IMR-90 (cell line): ENCODE measurements at regions not wholly inside any gene's neighbourhood (a gene's known extent, or its start where the extent isn't known, plus 50 kb on each side); places are given as distances from the start of the nearest gene placed in this dataset.

Experiments
- ATAC-seq: fragments of 200-7000 bp; cut with Tn5 transposase; 2 replicates; pipeline ENCODE4 v1.9.1; 2020; ENCODE audit warnings: low read depth, mild to moderate bottlenecking, moderate library complexity
- BruUV-seq: library from RNA; stranded (reverse); fragments of 400-500 nt; replicated peaks from 2 replicates; lab custom pipeline; 2021; lab: Mats Ljungman, UMichigan
- CTCF ChIA-PET: fragments of 300-600 bp; formaldehyde crosslinking; extraction: SDS; loops from one replicate; lab custom pipeline; 2021; ENCODE audit warnings: antibody characterized with exemption; lab: Yijun Ruan, JAX
- POLR2A ChIA-PET: fragments of 300-600 bp; sonication (Branson Sonifier 250); formaldehyde crosslinking; loops from one replicate; lab custom pipeline; 2022; ENCODE audit warnings: antibody characterized with exemption; ENCODE audit not compliant: unreplicated experiment; lab: Charles Lee
- DNase-seq: peaks from one replicate; pipeline ENCODE4 v3.0.0; 2013
- H2AFZ ChIP-seq: replicated peaks from 2 replicates; pipeline ENCODE3; 2013; ENCODE audit warnings: low read length, mild to moderate bottlenecking; ENCODE audit not compliant: poor library complexity
- H2AK5ac ChIP-seq: 2 replicates; pipeline ENCODE4 v1.6.1; 2013; ENCODE audit warnings: low read depth, low read length, inconsistent platforms
- H2AK9ac ChIP-seq: replicated peaks from 2 replicates; pipeline ENCODE3; 2013; ENCODE audit warnings: mild to moderate bottlenecking, low read depth, low read length, moderate library complexity; ENCODE audit not compliant: poor library complexity
- H2BK120ac ChIP-seq: 2 replicates; pipeline ENCODE4 v1.6.1; 2013; ENCODE audit warnings: low read depth, low read length, inconsistent platforms
- H2BK15ac ChIP-seq: 3 replicates; pipeline ENCODE4 v1.6.1; 2013; ENCODE audit warnings: low read depth, low read length, inconsistent platforms
- H2BK20ac ChIP-seq: 2 replicates; pipeline ENCODE4 v1.6.1; 2013; ENCODE audit warnings: low read depth, mild to moderate bottlenecking, inconsistent platforms, low read length, moderate library complexity
- H2BK5ac ChIP-seq: 2 replicates; pipeline ENCODE4 v1.6.1; 2013; ENCODE audit warnings: mild to moderate bottlenecking, low read depth, low read length, inconsistent platforms; ENCODE audit not compliant: poor library complexity, severe bottlenecking
- H3K14ac ChIP-seq: replicated peaks from 2 replicates; pipeline ENCODE4 v1.6.1; 2013; ENCODE audit warnings: low read depth, low read length, inconsistent platforms
- H3K18ac ChIP-seq: 2 replicates; pipeline ENCODE4 v1.6.1; 2013; ENCODE audit warnings: low read depth, low read length, control low read depth
- H3K23ac ChIP-seq: 2 replicates; pipeline ENCODE4 v1.6.1; 2013; ENCODE audit warnings: low read depth, low read length, inconsistent platforms
- H3K27ac ChIP-seq: 2 replicates; pipeline ENCODE4 v1.5.1; 2013; ENCODE audit warnings: mild to moderate bottlenecking, control low read depth, low read length; ENCODE audit not compliant: insufficient read depth
- H3K27me3 ChIP-seq: 2 replicates; pipeline ENCODE4 v1.6.1; 2013; ENCODE audit warnings: low read length; ENCODE audit not compliant: control insufficient read depth, insufficient read depth
- H3K36me3 ChIP-seq: 2 replicates; pipeline ENCODE4 v1.6.1; 2013; ENCODE audit warnings: low read length, mixed read lengths; ENCODE audit not compliant: control insufficient read depth, insufficient read depth
- H3K4ac ChIP-seq: 2 replicates; pipeline ENCODE4 v1.6.1; 2013; ENCODE audit warnings: low read depth, low read length, inconsistent platforms
- H3K4me1 ChIP-seq: 2 replicates; pipeline ENCODE4 v1.6.1; 2013; ENCODE audit warnings: low read length, mixed read lengths; ENCODE audit not compliant: control insufficient read depth, insufficient read depth
- H3K4me2 ChIP-seq: 2 replicates; pipeline ENCODE4 v1.6.1; 2013; ENCODE audit warnings: low read depth, mild to moderate bottlenecking, control low read depth, low read length, moderate library complexity
- H3K4me3 ChIP-seq: 2 replicates; pipeline ENCODE4 v1.5.1; 2013; ENCODE audit warnings: low read depth, mild to moderate bottlenecking, control low read depth, low read length, moderate library complexity; ENCODE audit not compliant: insufficient read depth
- H3K56ac ChIP-seq: 2 replicates; pipeline ENCODE4 v1.6.1; 2013; ENCODE audit warnings: low read length, inconsistent platforms; ENCODE audit not compliant: insufficient read depth; ENCODE audit errors: extremely low read depth
- H3K79me1 ChIP-seq, 2 experiments: 2 replicates each; pipeline ENCODE4 v1.6.1; 2013; ENCODE audit warnings: low read length in 2 of 2, inconsistent platforms in 1 of 2, low read depth in 1 of 2
- H3K9ac ChIP-seq: 2 replicates; pipeline ENCODE4 v1.6.1; 2013; ENCODE audit warnings: low read depth, low read length, control low read depth
- H3K9me1 ChIP-seq: 2 replicates; pipeline ENCODE4 v1.6.1; 2013; ENCODE audit warnings: low read length, inconsistent platforms; ENCODE audit not compliant: insufficient read depth
- H3K9me3 ChIP-seq: 2 replicates; pipeline ENCODE4 v1.6.1; 2013; ENCODE audit warnings: low read length; ENCODE audit not compliant: control insufficient read depth, insufficient read depth
- H4K20me1 ChIP-seq: 2 replicates; pipeline ENCODE4 v1.6.1; 2013; ENCODE audit warnings: low read length, inconsistent platforms; ENCODE audit not compliant: insufficient read depth
- H4K5ac ChIP-seq: 2 replicates; pipeline ENCODE4 v1.6.1; 2013; ENCODE audit warnings: mild to moderate bottlenecking, low read depth, low read length, control low read depth
- H4K8ac ChIP-seq, 2 experiments: 2 replicates each; pipeline ENCODE4 v1.6.1; 2013; ENCODE audit warnings: low read depth in 2 of 2, low read length in 2 of 2, control low read depth in 1 of 2, inconsistent platforms in 1 of 2
- H4K91ac ChIP-seq: 2 replicates; pipeline ENCODE4 v1.6.1; 2013; ENCODE audit warnings: low read depth, low read length, inconsistent platforms; ENCODE audit not compliant: insufficient read depth
- CEBPB ChIP-seq: IDR thresholded peaks from 2 replicates; pipeline ENCODE4 v1.6.1; 2012; ENCODE audit warnings: low read depth, low read length, improper control_type of control experiment
- CHD1 ChIP-seq: IDR thresholded peaks from 2 replicates; pipeline ENCODE4 v1.6.1; 2012; ENCODE audit warnings: low read depth, low read length, improper control_type of control experiment
- CTCF ChIP-seq: conservative IDR thresholded peaks from 2 replicates; pipeline ENCODE4 v1.5.1; 2012; ENCODE audit warnings: mild to moderate bottlenecking, low read depth, low read length, improper control_type of control experiment
- ELK1 ChIP-seq: fragments of 150-350 bp; IDR thresholded peaks from 2 replicates; pipeline ENCODE4 v1.6.1; 2016; ENCODE audit warnings: low read depth, mild to moderate bottlenecking, low read length, moderate library complexity, borderline replicate concordance
- FOS ChIP-seq: fragments of 150-350 bp; IDR thresholded peaks from 2 replicates; pipeline ENCODE4 v1.6.1; 2016; ENCODE audit warnings: low read depth, low read length
- MAFK ChIP-seq: IDR thresholded peaks from 2 replicates; pipeline ENCODE4 v1.6.1; 2012; ENCODE audit warnings: low read depth, low read length, improper control_type of control experiment
- MAZ ChIP-seq: IDR thresholded peaks from 2 replicates; pipeline ENCODE4 v1.6.1; 2012; ENCODE audit warnings: low read depth, mild to moderate bottlenecking, low read length, improper control_type of control experiment, moderate library complexity, borderline replicate concordance
- MXI1 ChIP-seq: IDR thresholded peaks from 2 replicates; pipeline ENCODE4 v1.6.1; 2012; ENCODE audit warnings: low read depth, mild to moderate bottlenecking, low read length, moderate library complexity, borderline replicate concordance
- NFE2L2 ChIP-seq: fragments of 150-350 bp; IDR thresholded peaks from 2 replicates; pipeline ENCODE4 v1.6.1; 2016; ENCODE audit warnings: low read depth, mild to moderate bottlenecking, low read length
- POLR2A ChIP-seq: IDR thresholded peaks from 2 replicates; pipeline ENCODE4 v1.6.1; 2012; ENCODE audit warnings: mild to moderate bottlenecking, low read depth, low read length
- RAD21 ChIP-seq: IDR thresholded peaks from 2 replicates; pipeline ENCODE4 v1.6.1; 2012; ENCODE audit warnings: low read length, improper control_type of control experiment
- RCOR1 ChIP-seq: IDR thresholded peaks from 2 replicates; pipeline ENCODE4 v1.6.1; 2012; ENCODE audit warnings: mild to moderate bottlenecking, low read length, improper control_type of control experiment; ENCODE audit not compliant: insufficient replicate concordance
- RFX5 ChIP-seq: IDR thresholded peaks from 2 replicates; pipeline ENCODE4 v1.8.0; 2012; ENCODE audit warnings: low read depth, mild to moderate bottlenecking, low read length, moderate library complexity
- SMC3 ChIP-seq: fragments of 150-350 bp; IDR thresholded peaks from 2 replicates; pipeline ENCODE4 v1.6.1; 2016; ENCODE audit warnings: low read depth, mild to moderate bottlenecking, antibody characterized with exemption, low read length, moderate library complexity
- USF2 ChIP-seq: fragments of 150-350 bp; IDR thresholded peaks from 2 replicates; pipeline ENCODE4 v1.6.1; 2017; ENCODE audit warnings: mild to moderate bottlenecking, antibody characterized with exemption, low read length, low read depth
- WGBS, 2 experiments: methylation state at CpG; one replicate each; pipeline versions ENCODE4 v1.1.5 to v1.1.7; 2013; ENCODE audit warnings: missing lambda C conversion rate in 2 of 2; ENCODE audit not compliant: insufficient read length in 1 of 2; ENCODE audit errors: extremely low coverage in 2 of 2; 5-methylcytosine and 5-hydroxymethylcytosine counted together
- dilution Hi-C: fragments of 300-500 bp; cut with HindIII; formaldehyde crosslinking; loops from one replicate; pipeline ENCODE4 v1.14.3; 2018; ENCODE audit warnings: low sequenced_read_pairs; ENCODE audit not compliant: unreplicated experiment
- in situ Hi-C: fragments of 300-500 bp; cut with MboI; formaldehyde crosslinking; loops from 3 replicates; pipeline ENCODE4 v1.14.3; 2019; ENCODE audit warnings: low sequenced_read_pairs, inconsistent platforms, mixed read lengths
- intact Hi-C: fragments of 100-400 bp; cut with micrococcal nuclease; formaldehyde crosslinking; loops from 2 replicates; pipeline ENCODE4 v1.10.0; 2022

- Histone ChIP-seq H3K14ac (no peak overlapping the region), H4K8ac (no peak overlapping the region), H3K23ac (no peak overlapping the region), H4K91ac (no peak overlapping the region), H3K79me1 (no peaks in the 10 kb centered on the region), H2BK15ac (no peak overlapping the region), H2BK120ac (no peak overlapping the region), H3K9me3 (no peaks in the 10 kb centered on the region), H4K20me1 (no peaks in the 10 kb centered on the region), H3K4me1 (no peaks in the 10 kb centered on the region), H2BK5ac (no peak overlapping the region), H3K27me3 (no peaks in the 10 kb centered on the region; the same call in 1 of the 2 replicates), H3K36me3 (no peaks in the 10 kb centered on the region), H2AK5ac (no peak overlapping the region), H3K27ac (no peak overlapping the region), H2AK9ac (no peak overlapping the region), H3K18ac (no peak overlapping the region), H3K56ac (no peak overlapping the region), H3K4me3 (no peak overlapping the region), H2AFZ (no peak overlapping the region), H3K9me1 (no peaks in the 10 kb centered on the region), H3K4me2 (no peak overlapping the region), H3K4ac (no peak overlapping the region), H3K9ac (no peak overlapping the region), H2BK20ac (no peak overlapping the region), H4K5ac (no peak overlapping the region)
- WGBS, 2 experiments: no CpG with 5 or more reads among the region's 8 CpGs
- intact Hi-C loops (no loop called here), in situ Hi-C loops (no loop called here), dilution Hi-C loops (no loop called here)
- BruUV-seq: no TSS peak
- ChIA-PET POLR2A (interaction anchor here (0.6 kb wide), 1 partner anchor 79 kb away, joined by 3 read pairs; no protein-coding TSS in a partner anchor), CTCF (no interaction called here)
- DNase-seq: no peak
- ATAC-seq: no peak
- TF ChIP-seq CHD1 (no peak), MAFK (no peak), NFE2L2 (no peak), RAD21 (no peak), ELK1 (no peak), FOS (no peak), CEBPB (no peak), USF2 (no peak), CTCF (no peak), RCOR1 (no peak), RFX5 (no peak), SMC3 (no peak), MAZ (no peak), POLR2A (no peak), MXI1 (no peak)
These were observed 123.4 kb downstream of the DICER1 start for GRCh38 chr14:95033682-95034632.
